ENCODE measurements at regions not wholly inside any gene's neighbourhood (a gene's known extent, or its start where the extent isn't known, plus 50 kb on each side); places are given as distances from the start of the nearest gene placed in this dataset.

DNA sequence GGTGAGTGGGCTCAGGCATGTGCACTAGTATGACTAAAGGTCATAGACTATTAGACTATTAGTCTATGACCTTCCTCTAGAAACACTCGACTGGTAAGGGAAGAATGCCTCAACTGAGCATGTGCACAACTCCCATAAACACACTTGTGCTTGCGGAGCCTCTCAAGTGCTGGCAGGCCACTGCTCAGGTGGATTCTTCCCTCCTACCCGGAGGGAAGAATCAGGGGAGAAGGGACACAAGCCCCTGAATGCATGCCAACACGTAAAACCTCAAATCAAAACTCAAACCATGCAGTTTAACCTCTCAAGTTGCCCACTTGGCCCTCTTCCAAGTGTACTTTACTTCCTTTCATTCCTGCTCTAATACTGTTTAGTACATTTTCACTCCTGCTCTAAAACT is 287.6 kb upstream of the SGCG start:
- TF ChIP-seq, protein P1, sequence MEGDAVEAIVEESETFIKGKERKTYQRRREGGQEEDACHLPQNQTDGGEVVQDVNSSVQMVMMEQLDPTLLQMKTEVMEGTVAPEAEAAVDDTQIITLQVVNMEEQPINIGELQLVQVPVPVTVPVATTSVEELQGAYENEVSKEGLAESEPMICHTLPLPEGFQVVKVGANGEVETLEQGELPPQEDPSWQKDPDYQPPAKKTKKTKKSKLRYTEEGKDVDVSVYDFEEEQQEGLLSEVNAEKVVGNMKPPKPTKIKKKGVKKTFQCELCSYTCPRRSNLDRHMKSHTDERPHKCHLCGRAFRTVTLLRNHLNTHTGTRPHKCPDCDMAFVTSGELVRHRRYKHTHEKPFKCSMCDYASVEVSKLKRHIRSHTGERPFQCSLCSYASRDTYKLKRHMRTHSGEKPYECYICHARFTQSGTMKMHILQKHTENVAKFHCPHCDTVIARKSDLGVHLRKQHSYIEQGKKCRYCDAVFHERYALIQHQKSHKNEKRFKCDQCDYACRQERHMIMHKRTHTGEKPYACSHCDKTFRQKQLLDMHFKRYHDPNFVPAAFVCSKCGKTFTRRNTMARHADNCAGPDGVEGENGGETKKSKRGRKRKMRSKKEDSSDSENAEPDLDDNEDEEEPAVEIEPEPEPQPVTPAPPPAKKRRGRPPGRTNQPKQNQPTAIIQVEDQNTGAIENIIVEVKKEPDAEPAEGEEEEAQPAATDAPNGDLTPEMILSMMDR (IDR thresholded peaks at IDR 0.05; ENCODE audit: low read length): no peak
- TF ChIP-seq EZH2 (IDR thresholded peaks at IDR 0.05; ENCODE audit: borderline replicate concordance, low read length): no peak
